ENCODE measurements at regions not wholly inside any gene's neighbourhood (a gene's known extent, or its start where the extent isn't known, plus 50 kb on each side); places are given as distances from the start of the nearest gene placed in this dataset.

- ATAC-seq = no peak
- H3K4me3 ChIP-seq = no peak overlapping the region
- WGBS, 4 donors = 85 to 93% (median 89%) methylated on average over 2 of the region's 2 CpGs
- no peaks in the 10 kb centered on the region for H3K4me1 ChIP-seq
- no peaks in the 10 kb centered on the region for H3K27me3 ChIP-seq
- DNase-seq = no peak
- H3K9me3 ChIP-seq = peaks cover 0 to 10% (median 0%) of the 10 kb centered on the region in 12 donors
- H3K27ac ChIP-seq = no peak overlapping the region
- no peak for TF ChIP-seq CTCF (IDR thresholded peaks at IDR 0.05)
- no peak for TF ChIP-seq POLR2A (IDR thresholded peaks at IDR 0.05)
- H3K36me3 ChIP-seq = no peaks in the 10 kb centered on the region
- intact Hi-C loops (cut with DNase I) = no loop called here
Measured at GRCh38 chr12:58316926-58317325, 375.6 kb downstream of the ATP23 start.

DNA sequence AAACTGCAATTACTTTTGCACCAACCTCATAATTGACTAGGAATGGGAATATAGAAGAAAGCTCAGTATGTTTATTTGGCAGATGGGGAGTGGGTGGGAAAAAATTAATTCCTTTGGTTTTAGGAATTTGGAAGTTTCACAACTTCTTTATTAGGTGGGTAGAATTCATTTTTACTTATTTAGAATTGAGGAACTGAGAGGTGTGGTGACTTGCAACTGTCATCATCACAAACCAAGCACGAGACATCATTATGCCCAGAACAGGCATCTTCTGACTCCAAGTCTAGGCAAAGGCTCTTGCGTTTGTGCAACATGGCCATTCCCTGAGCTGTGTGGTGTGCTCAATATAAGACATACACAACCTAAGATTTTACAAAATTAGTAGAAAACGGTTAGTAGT, 380.0 kb downstream of the ATP23 start:
- WGBS, 4 donors = 89 to 91% (median 90%) methylated on average over 3 of the region's 3 CpGs
- H3K9me3 ChIP-seq = peaks cover 0 to 10% (median 0%) of the 10 kb centered on the region in 12 donors

DNA sequence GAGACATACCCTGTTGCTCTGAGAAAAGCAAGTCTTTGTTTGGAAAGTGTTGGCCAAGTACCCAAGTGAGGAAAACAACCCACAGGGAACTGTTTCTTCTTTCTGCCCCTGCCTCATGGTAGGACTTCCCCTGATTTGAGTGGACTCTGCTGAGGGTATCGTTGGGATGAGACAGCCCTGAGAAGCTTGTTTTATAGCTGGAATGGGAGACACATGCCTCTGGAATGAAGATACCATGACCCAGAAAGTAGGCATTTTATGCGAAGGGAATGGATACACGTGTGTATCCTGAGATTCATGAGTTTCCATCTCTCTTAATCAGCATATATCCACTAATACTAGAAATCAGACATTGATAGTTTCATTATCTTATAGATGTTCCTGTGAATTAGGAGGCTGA, 382.3 kb downstream of the ATP23 start:
- no peaks in the 10 kb centered on the region for H3K4me1 ChIP-seq
- DNase-seq (no peak), ATAC-seq (no peak)
- TF ChIP-seq POLR2A (IDR thresholded peaks at IDR 0.05) (no peak), CTCF (IDR thresholded peaks at IDR 0.05) (no peak)
- no peak overlapping the region for H3K27ac ChIP-seq
- intact Hi-C loops (cut with DNase I) = no loop called here
- H3K4me3 ChIP-seq = no peak overlapping the region
- no peaks in the 10 kb centered on the region for H3K27me3 ChIP-seq
- no peaks in the 10 kb centered on the region for H3K36me3 ChIP-seq
- WGBS, 4 donors = 86 to 98% (median 92%) methylated on average over 3 of the region's 3 CpGs
- peaks cover 0 to 9% (median 0%) of the 10 kb centered on the region in 12 donors for H3K9me3 ChIP-seq

More for the DNA sequence above, 380.0 kb downstream of the ATP23 start:
- Histone ChIP-seq H3K27ac (no peak overlapping the region), H3K4me3 (no peak overlapping the region), H3K4me1 (no peaks in the 10 kb centered on the region), H3K27me3 (no peaks in the 10 kb centered on the region), H3K36me3 (no peaks in the 10 kb centered on the region)
- intact Hi-C loops (cut with DNase I) = no loop called here
- TF ChIP-seq POLR2A (IDR thresholded peaks at IDR 0.05) (no peak), CTCF (IDR thresholded peaks at IDR 0.05) (no peak)
- no peak for ATAC-seq
- DNase-seq = no peak

- WGBS, 4 donors = 70 to 81% (median 74%) methylated on average over 1 of the region's 1 CpG
- ATAC-seq = no peak
- no peak overlapping the region for H3K27ac ChIP-seq
- H3K4me1 ChIP-seq = no peaks in the 10 kb centered on the region
- no peak for DNase-seq
- no peak for TF ChIP-seq POLR2A (IDR thresholded peaks at IDR 0.05)
- no peak for TF ChIP-seq CTCF (IDR thresholded peaks at IDR 0.05)
- intact Hi-C loops (cut with DNase I) = no loop called here
- H3K9me3 ChIP-seq = no peaks in the 10 kb centered on the region
- no peak overlapping the region for H3K4me3 ChIP-seq
- H3K36me3 ChIP-seq = no peaks in the 10 kb centered on the region
- no peaks in the 10 kb centered on the region for H3K27me3 ChIP-seq
Measured at GRCh38 chr12:58325561-58325960, 384.2 kb downstream of the ATP23 start.
